ENCODE measurements at regions not wholly inside any gene's neighbourhood (a gene's known extent, or its start where the extent isn't known, plus 50 kb on each side); places are given as distances from the start of the nearest gene placed in this dataset.

- no CpG with 5 or more reads among the region's 1 CpG for WGBS (ENCODE audit: insufficient coverage)
- no peaks in the 10 kb centered on the region for H3K36me3 ChIP-seq (ENCODE audit: control insufficient read depth, insufficient read depth, low read length)
- no peaks in the 10 kb centered on the region for H3K4me1 ChIP-seq (ENCODE audit: control insufficient read depth, insufficient read depth, low read length)
- H3K4me3 ChIP-seq (ENCODE audit: low read length) = no peak overlapping the region
- no peaks in the 10 kb centered on the region for H3K9me3 Mint-ChIP-seq
- intact Hi-C loops (cut with micrococcal nuclease) = no loop called here
- ATAC-seq (no peak), DNase-seq (peak in 1 of 2 donors; percentile 15)
- H3K4me1 Mint-ChIP-seq = no peaks in the 10 kb centered on the region
- no peak overlapping the region for H3K27ac ChIP-seq (ENCODE audit: low read length)
- H3K4me3 Mint-ChIP-seq = no peak overlapping the region
- H3K27me3 Mint-ChIP-seq (ENCODE audit: low read depth in 2 of 2) = no peaks in the 10 kb centered on the region
- no peaks in the 10 kb centered on the region for H3K36me3 Mint-ChIP-seq
- no peak overlapping the region for H3K27ac Mint-ChIP-seq
- H3K9me3 ChIP-seq (ENCODE audit: control insufficient read depth, insufficient read depth, low read length) = no peaks in the 10 kb centered on the region
- no peaks in the 10 kb centered on the region for H3K27me3 ChIP-seq (ENCODE audit: control insufficient read depth, insufficient read depth, low read length)
- TF ChIP-seq CTCF (IDR thresholded peaks at IDR 0.05) = no peak
These were observed 266.6 kb downstream of the KDM5D start for GRCh38 chrY:19477959-19478358.

- no peak overlapping the region for H3K4me3 ChIP-seq (ENCODE audit: low read length)
These were observed 278.7 kb downstream of the KDM5D start for GRCh38 chrY:19465809-19466208.

GRCh38 chrY:19456855-19457448 is 287.6 kb downstream of the KDM5D start:
- Mint-ChIP-seq H3K4me3 (no peak overlapping the region), H3K27ac (no peak overlapping the region), H3K4me1 (no peaks in the 10 kb centered on the region), H3K36me3 (no peaks in the 10 kb centered on the region), H3K27me3 (ENCODE audit: low read depth in 2 of 2) (no peaks in the 10 kb centered on the region), H3K9me3 (peaks cover 0 to 4% of the 10 kb centered on the region in 2 donors)
- Histone ChIP-seq H3K4me3 (ENCODE audit: low read length) (no peak overlapping the region), H3K9me3 (ENCODE audit: control insufficient read depth, insufficient read depth, low read length) (no peaks in the 10 kb centered on the region), H3K4me1 (ENCODE audit: control insufficient read depth, insufficient read depth, low read length) (no peaks in the 10 kb centered on the region), H3K36me3 (ENCODE audit: control insufficient read depth, insufficient read depth, low read length) (no peaks in the 10 kb centered on the region), H3K27me3 (ENCODE audit: control insufficient read depth, insufficient read depth, low read length) (no peaks in the 10 kb centered on the region), H3K27ac (ENCODE audit: low read length) (no peak overlapping the region)
- intact Hi-C loops (cut with micrococcal nuclease) = no loop called here
- no peak for DNase-seq
- no peak for TF ChIP-seq CTCF (IDR thresholded peaks at IDR 0.05)
- ATAC-seq = no peak

More at GRCh38 chrY:19465809-19466208, 278.7 kb downstream of the KDM5D start:
- peak in 1 of 2 donors; percentile 5 for DNase-seq
- Histone ChIP-seq H3K4me1 (ENCODE audit: control insufficient read depth, insufficient read depth, low read length) (peaks cover 8% of the 10 kb centered on the region), H3K27ac (ENCODE audit: low read length) (no peak overlapping the region), H3K27me3 (ENCODE audit: control insufficient read depth, insufficient read depth, low read length) (no peaks in the 10 kb centered on the region), H3K9me3 (ENCODE audit: control insufficient read depth, insufficient read depth, low read length) (no peaks in the 10 kb centered on the region), H3K36me3 (ENCODE audit: control insufficient read depth, insufficient read depth, low read length) (no peaks in the 10 kb centered on the region)
- peak overlapping the region in 1 of 2 donors; percentile 73 for H3K27ac Mint-ChIP-seq
- ATAC-seq = no peak
- H3K36me3 Mint-ChIP-seq = no peaks in the 10 kb centered on the region
- intact Hi-C loops (cut with micrococcal nuclease) = no loop called here
- no peaks in the 10 kb centered on the region for H3K9me3 Mint-ChIP-seq
- no peaks in the 10 kb centered on the region for H3K27me3 Mint-ChIP-seq (ENCODE audit: low read depth in 2 of 2)
- TF ChIP-seq CTCF (IDR thresholded peaks at IDR 0.05) = no peak
- no peak overlapping the region for H3K4me3 Mint-ChIP-seq
- H3K4me1 Mint-ChIP-seq = peaks cover 0 to 12% of the 10 kb centered on the region in 2 donors

- no peaks in the 10 kb centered on the region for H3K9me3 Mint-ChIP-seq
- no peak overlapping the region for H3K27ac Mint-ChIP-seq
- peak in 1 of 2 donors; percentile 79 for DNase-seq
- no peak overlapping the region for H3K27ac ChIP-seq (ENCODE audit: low read length)
- intact Hi-C loops (cut with micrococcal nuclease) = loop anchor here (1.0 to 10.0 kb wide), 3 partner anchors 70 to 1832 kb away; no protein-coding TSS in a partner anchor
- no peaks in the 10 kb centered on the region for H3K36me3 ChIP-seq (ENCODE audit: control insufficient read depth, insufficient read depth, low read length)
- no peaks in the 10 kb centered on the region for H3K4me1 ChIP-seq (ENCODE audit: control insufficient read depth, insufficient read depth, low read length)
- WGBS (ENCODE audit: insufficient coverage) = 0% methylated on average over 2 of the region's 4 CpGs
- peaks cover 0 to 3% of the 10 kb centered on the region in 2 donors for H3K27me3 Mint-ChIP-seq (ENCODE audit: low read depth in 2 of 2)
- H3K9me3 ChIP-seq (ENCODE audit: control insufficient read depth, insufficient read depth, low read length) = no peaks in the 10 kb centered on the region
- ATAC-seq = peak in 1 of 3 donors; percentile 55
- H3K4me1 Mint-ChIP-seq = peaks cover 0 to 9% of the 10 kb centered on the region in 2 donors
- peak; percentile 55 for TF ChIP-seq CTCF (IDR thresholded peaks at IDR 0.05)
- H3K36me3 Mint-ChIP-seq = no peaks in the 10 kb centered on the region
- no peak overlapping the region for H3K4me3 ChIP-seq (ENCODE audit: low read length)
- H3K27me3 ChIP-seq (ENCODE audit: control insufficient read depth, insufficient read depth, low read length) = no peaks in the 10 kb centered on the region
- no peak overlapping the region for H3K4me3 Mint-ChIP-seq
These were observed 311.5 kb downstream of the KDM5D start for GRCh38 chrY:19433059-19433458.
